Ascending aorta (tissue), 2 donors: ENCODE measurements at regions not wholly inside any gene's neighbourhood (a gene's known extent, or its start where the extent isn't known, plus 50 kb on each side); places are given as distances from the start of the nearest gene placed in this dataset.
"Not testable (repeated sequence)": the region's sequence is repeated elsewhere in the genome, so short reads cannot be mapped to it uniquely, and the experiment has no call there.

ENCODE experiments used
- DNase-seq, 2 donors: peaks; one replicate each; pipeline ENCODE4 v3.0.0-alpha.2; 2019; ENCODE audit warnings: low spot score in 2 of 2
- H3K27ac ChIP-seq, 2 donors: fragments of 200-600 bp; sonication (generic); one replicate each; pipeline ENCODE4 v1.5.1; 2016 to 2017; ENCODE audit warnings: mild to moderate bottlenecking in 1 of 2
- H3K27me3 ChIP-seq: fragments of 200-600 bp; sonication (generic); one replicate; pipeline ENCODE4 v1.5.1; 2017
- H3K36me3 ChIP-seq, 2 donors: fragments of 200-600 bp; sonication (generic); one replicate each; pipeline ENCODE4 v1.5.1; 2016
- H3K4me1 ChIP-seq, 2 donors: fragments of 200-600 bp; sonication (generic); one replicate each; pipeline ENCODE4 v1.5.1; 2016 to 2017; ENCODE audit warnings: mild to moderate bottlenecking in 1 of 2
- H3K4me3 ChIP-seq, 2 donors: fragments of 200-600 bp; sonication (generic); one replicate each; pipeline ENCODE4 v1.5.1; 2016 to 2017; ENCODE audit warnings: mild to moderate bottlenecking in 1 of 2
- H3K9me3 ChIP-seq, 2 donors: fragments of 200-600 bp; sonication (generic); one replicate each; pipeline ENCODE4 v1.5.1; 2016
- intact Hi-C: fragments of 100-400 bp; cut with DNase I; formaldehyde crosslinking; loops from one replicate; pipeline ENCODE4 v1.15.1; 2023
- TF ChIP-seq, protein P1 (sequence below), 3 experiments: fragments of 200-600 bp in 2 of 3; fragments of 450-650 bp in 1 of 3; sonication (generic) in 2 of 3; IDR thresholded peaks; one replicate each; pipeline ENCODE4 v1.5.1; 2016 to 2019; ENCODE audit warnings: antibody characterized with exemption in 3 of 3, mild to moderate bottlenecking in 1 of 3, moderate library complexity in 1 of 3

DNA sequence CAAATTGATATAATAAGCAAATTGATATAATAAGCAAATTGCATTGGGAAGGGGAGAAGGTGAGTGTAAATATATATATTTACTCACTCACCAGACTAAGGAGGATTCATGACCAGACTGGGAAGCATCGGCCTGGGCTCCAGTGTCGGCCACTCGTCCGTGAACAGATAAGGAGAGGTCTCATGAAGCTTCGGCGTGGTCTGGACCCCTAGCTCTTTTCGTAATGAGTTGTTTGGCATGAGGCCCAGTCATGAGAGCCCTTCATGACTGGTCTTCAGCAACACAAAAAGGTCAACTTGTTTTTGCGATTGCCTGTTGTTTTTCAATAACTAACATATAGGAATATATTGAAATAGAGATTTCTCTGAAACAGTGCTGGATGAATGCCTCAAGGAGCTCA, 222.9 kb upstream of the KCNK2 start:
- Histone ChIP-seq H3K4me1 (no peaks in the 10 kb centered on the region), H3K27me3 (no peaks in the 10 kb centered on the region), H3K36me3 (no peaks in the 10 kb centered on the region), H3K9me3 (no peaks in the 10 kb centered on the region), H3K4me3 (no peak overlapping the region), H3K27ac (no peak overlapping the region)
- intact Hi-C loops = no loop called here
- DNase-seq = no peak
- TF ChIP-seq, protein P1, sequence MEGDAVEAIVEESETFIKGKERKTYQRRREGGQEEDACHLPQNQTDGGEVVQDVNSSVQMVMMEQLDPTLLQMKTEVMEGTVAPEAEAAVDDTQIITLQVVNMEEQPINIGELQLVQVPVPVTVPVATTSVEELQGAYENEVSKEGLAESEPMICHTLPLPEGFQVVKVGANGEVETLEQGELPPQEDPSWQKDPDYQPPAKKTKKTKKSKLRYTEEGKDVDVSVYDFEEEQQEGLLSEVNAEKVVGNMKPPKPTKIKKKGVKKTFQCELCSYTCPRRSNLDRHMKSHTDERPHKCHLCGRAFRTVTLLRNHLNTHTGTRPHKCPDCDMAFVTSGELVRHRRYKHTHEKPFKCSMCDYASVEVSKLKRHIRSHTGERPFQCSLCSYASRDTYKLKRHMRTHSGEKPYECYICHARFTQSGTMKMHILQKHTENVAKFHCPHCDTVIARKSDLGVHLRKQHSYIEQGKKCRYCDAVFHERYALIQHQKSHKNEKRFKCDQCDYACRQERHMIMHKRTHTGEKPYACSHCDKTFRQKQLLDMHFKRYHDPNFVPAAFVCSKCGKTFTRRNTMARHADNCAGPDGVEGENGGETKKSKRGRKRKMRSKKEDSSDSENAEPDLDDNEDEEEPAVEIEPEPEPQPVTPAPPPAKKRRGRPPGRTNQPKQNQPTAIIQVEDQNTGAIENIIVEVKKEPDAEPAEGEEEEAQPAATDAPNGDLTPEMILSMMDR (IDR thresholded peaks at IDR 0.05) = no peak

DNA sequence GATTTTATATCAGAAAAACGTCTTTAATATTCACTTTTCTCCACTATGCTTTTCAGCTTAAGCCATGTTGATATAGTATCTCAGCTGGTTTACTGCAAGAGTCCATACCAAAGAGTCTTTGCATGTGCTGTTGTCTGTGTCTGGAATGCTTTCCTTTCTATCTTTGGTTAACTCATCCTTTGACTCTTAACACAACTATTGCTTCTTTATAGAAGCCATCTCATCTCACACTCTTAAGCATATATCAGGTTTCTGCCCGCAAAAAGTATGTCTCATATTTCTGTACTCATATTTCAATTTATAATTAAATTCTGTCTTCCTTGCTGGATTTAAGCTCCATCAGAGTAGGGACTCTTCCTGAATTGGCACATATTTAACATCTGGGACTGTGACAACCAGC, 220.9 kb upstream of the KCNK2 start:
- TF ChIP-seq, protein P1 (IDR thresholded peaks at IDR 0.05) = no peak
- Histone ChIP-seq H3K27me3 (no peaks in the 10 kb centered on the region), H3K36me3 (no peaks in the 10 kb centered on the region), H3K9me3 (no peaks in the 10 kb centered on the region), H3K27ac (no peak overlapping the region), H3K4me1 (no peaks in the 10 kb centered on the region), H3K4me3 (no peak overlapping the region)
- no peak for DNase-seq
- intact Hi-C loops = no loop called here

DNA sequence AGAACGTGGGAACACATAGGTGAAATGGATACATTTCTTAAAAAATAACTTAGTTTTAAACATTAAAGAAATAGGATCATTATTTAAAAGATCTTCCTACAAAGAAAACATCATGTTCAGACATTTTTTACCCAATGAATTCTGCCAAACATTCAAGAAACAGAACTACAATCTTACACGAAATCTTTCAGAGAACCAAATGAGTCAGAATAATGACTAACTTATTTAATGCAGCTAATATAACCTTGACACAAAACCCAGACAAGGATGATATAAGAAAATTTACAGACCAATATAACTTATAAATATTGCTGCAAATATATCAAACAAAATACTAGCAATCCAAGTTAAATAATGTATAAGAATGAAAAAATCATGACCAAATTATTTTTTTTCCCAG, 220.1 kb upstream of the KCNK2 start:
- TF ChIP-seq, protein P1 (IDR thresholded peaks at IDR 0.05) = no peak

DNA sequence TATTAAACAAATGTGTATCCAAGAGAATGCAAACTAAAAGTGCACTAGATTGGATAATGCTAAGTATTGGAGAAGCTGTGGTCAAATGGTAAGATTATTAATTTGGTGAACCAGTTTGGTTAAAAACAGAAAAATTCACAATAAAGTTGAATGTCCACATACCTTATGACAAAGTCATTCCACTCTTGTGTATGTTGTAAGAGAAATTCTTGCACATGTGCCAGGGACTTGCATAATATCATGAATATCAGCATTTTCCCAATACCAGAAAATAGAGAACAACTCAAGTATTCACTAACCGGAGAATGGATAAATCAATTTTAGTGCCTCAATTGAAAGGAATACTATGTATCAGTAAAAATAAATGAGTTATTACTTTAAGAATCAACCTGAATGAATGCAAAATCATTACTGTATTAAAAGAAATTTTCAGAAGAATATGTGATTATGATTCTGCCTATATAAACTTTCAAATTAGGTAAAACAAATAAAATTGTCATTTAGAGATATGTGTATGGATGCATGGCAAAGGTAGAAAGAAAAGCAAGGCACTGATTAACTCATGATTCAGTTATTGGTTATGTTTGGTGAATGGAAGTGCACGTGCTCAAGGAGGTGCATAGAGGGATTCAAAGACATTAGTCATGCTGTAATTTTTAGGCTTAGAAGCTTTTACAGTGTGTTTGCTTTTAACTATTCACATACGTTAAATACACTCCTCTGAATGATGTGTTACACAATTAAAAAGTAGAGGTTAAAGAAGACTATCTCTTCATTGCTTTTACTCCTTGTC, 217.4 kb upstream of the KCNK2 start:
- TF ChIP-seq, protein P1 (IDR thresholded peaks at IDR 0.05) = no peak
- H3K27ac ChIP-seq = no peak overlapping the region
- H3K27me3 ChIP-seq = no peaks in the 10 kb centered on the region
- H3K9me3 ChIP-seq = no peaks in the 10 kb centered on the region
- H3K4me3 ChIP-seq = no peak overlapping the region
- no peaks in the 10 kb centered on the region for H3K4me1 ChIP-seq
- intact Hi-C loops = no loop called here
- H3K36me3 ChIP-seq = no peaks in the 10 kb centered on the region
- DNase-seq = no peak

More for the DNA sequence above, 220.1 kb upstream of the KCNK2 start:
- intact Hi-C loops = no loop called here
- H3K27me3 ChIP-seq = no peaks in the 10 kb centered on the region
- H3K27ac ChIP-seq = no peak overlapping the region
- H3K36me3 ChIP-seq = no peaks in the 10 kb centered on the region
- H3K4me3 ChIP-seq = no peak overlapping the region
- no peak for DNase-seq
- H3K4me1 ChIP-seq = no peaks in the 10 kb centered on the region
- H3K9me3 ChIP-seq = no peaks in the 10 kb centered on the region

DNA sequence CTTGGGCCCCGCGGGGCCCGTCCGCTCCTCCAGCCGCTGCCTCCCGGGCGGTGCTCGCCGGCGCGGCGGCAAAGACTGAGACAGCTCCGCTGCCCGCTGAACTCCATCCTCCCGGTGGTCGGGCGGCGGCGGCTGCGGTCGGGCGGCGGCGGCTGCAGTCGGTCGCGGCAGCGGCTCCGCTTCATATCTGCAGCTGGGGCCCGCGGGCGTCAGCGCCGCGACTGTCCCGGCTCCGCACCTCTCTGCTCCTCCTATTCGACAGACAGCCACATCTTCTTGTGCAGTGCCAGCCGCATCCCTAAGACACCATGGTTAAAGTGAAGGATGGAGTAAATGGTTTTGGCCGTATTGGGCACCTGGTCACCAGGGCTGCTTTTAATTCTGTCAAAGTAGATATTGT, 212.1 kb upstream of the KCNK2 start:
- H3K27me3 ChIP-seq, DNase-seq, H3K4me1 ChIP-seq, H3K36me3 ChIP-seq, H3K27ac ChIP-seq, H3K9me3 ChIP-seq, H3K4me3 ChIP-seq, intact Hi-C loops: not testable (repeated sequence)

DNA sequence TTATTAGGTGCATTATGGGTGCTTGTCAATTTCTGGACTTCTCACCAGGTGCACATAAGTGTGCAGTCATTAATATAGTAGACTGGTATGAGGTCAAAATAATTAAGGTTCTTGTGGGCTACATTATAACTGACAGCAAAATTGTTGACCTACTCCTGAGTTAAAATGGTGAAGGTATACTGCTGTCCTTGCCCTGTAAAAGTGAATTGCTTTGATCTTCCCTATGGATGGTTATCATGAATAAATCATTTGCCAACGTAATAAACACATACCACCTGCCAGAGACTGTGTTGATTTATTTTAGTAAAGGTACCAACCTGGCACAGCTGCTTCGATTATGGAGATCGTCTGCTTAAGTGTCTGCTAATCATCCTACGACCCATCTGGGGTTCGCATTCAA, 201.6 kb upstream of the KCNK2 start:
- intact Hi-C loops = no loop called here
- no peaks in the 10 kb centered on the region for H3K9me3 ChIP-seq
- DNase-seq = no peak

More for the DNA sequence above, 201.6 kb upstream of the KCNK2 start:
- no peaks in the 10 kb centered on the region for H3K4me1 ChIP-seq
- H3K36me3 ChIP-seq = no peaks in the 10 kb centered on the region
- H3K4me3 ChIP-seq = no peak overlapping the region
- TF ChIP-seq, protein P1 (IDR thresholded peaks at IDR 0.05) = no peak
- H3K27ac ChIP-seq = no peak overlapping the region
- H3K27me3 ChIP-seq = no peaks in the 10 kb centered on the region
